GM12878 (cell line): ENCODE measurements at regions not wholly inside any gene's neighbourhood (a gene's known extent, or its start where the extent isn't known, plus 50 kb on each side); places are given as distances from the start of the nearest gene placed in this dataset.

Experiments
- ATAC-seq: fragments of 200-7000 bp; cut with Tn5 transposase; 3 replicates; pipeline ENCODE4 v1.9.1; 2020; ENCODE audit warnings: mild to moderate bottlenecking, moderate library complexity
- BruUV-seq: library from RNA; stranded (reverse); fragments of 400-500 nt; replicated peaks from 2 replicates; lab custom pipeline; 2021; lab: Mats Ljungman, UMichigan
- CTCF ChIA-PET: fragments of 300-600 bp; sonication (Branson Sonifier 250); formaldehyde crosslinking; extraction: SDS; loops from one replicate; lab custom pipeline; 2021; ENCODE audit warnings: inconsistent platforms; lab: Yijun Ruan, JAX
- POLR2A ChIA-PET: fragments of 350-600 bp; formaldehyde crosslinking; extraction: SDS; loops from one replicate; lab custom pipeline; 2021; ENCODE audit warnings: inconsistent platforms; lab: Charles Lee
- RAD21 ChIA-PET: fragments of 300-600 bp; sonication (Branson Sonifier 250); formaldehyde crosslinking; loops from one replicate; lab custom pipeline; 2023; ENCODE audit warnings: antibody characterized with exemption; ENCODE audit not compliant: unreplicated experiment; lab: Charles Lee
- SMC1A ChIA-PET: fragments of 300-600 bp; sonication (Branson Sonifier 250); formaldehyde crosslinking; loops from one replicate; lab custom pipeline; 2023; ENCODE audit not compliant: unreplicated experiment, uncharacterized antibody; lab: Charles Lee
- DNase-seq: peaks from one replicate; pipeline ENCODE4 v3.0.0-alpha.2; 2011; ENCODE audit warnings: low read depth, low spot score
- FAIRE-seq: peaks from 3 replicates; lab custom pipeline; 2011; peaks lifted over from hg19 to GRCh38; lab: Jason Lieb, UNC
- H2AFZ ChIP-seq: 2 replicates; pipeline ENCODE4 v1.6.0; 2011; ENCODE audit warnings: low read depth, low read length, control low read depth; ENCODE audit not compliant: control insufficient read depth
- H3K27ac ChIP-seq: 2 replicates; pipeline ENCODE4 v1.5.1; 2011; ENCODE audit warnings: control low read depth; ENCODE audit not compliant: control insufficient read depth, insufficient read depth
- H3K27me3 ChIP-seq, 2 experiments: replicated peaks in 1 of 2; 2 replicates each; pipeline versions ENCODE4 v1.6.0 to v1.6.1; 2011; ENCODE audit warnings: low read length in 1 of 2; ENCODE audit not compliant: control insufficient read depth in 2 of 2, insufficient read depth in 2 of 2
- H3K36me3 ChIP-seq, 2 experiments: 2 replicates each; pipeline ENCODE4 v1.5.1; 2011; ENCODE audit warnings: low read length in 1 of 2; ENCODE audit not compliant: control insufficient read depth in 2 of 2, insufficient read depth in 2 of 2
- H3K4me1 ChIP-seq: 2 replicates; pipeline ENCODE4 v1.6.1; 2011; ENCODE audit warnings: mild to moderate bottlenecking, low read length, moderate library complexity, mixed read lengths; ENCODE audit not compliant: control insufficient read depth, insufficient read depth
- H3K4me2 ChIP-seq: 2 replicates; pipeline ENCODE4 v1.6.0; 2011; ENCODE audit warnings: control low read depth; ENCODE audit not compliant: control insufficient read depth, insufficient read depth
- H3K4me3 ChIP-seq: fragments of 200-600 bp; sonication (generic); 2 replicates; pipeline ENCODE4 v1.5.1; 2016
- H3K79me2 ChIP-seq: 2 replicates; pipeline ENCODE4 v1.6.0; 2011; ENCODE audit warnings: low read length; ENCODE audit not compliant: control insufficient read depth, insufficient read depth
- H3K9ac ChIP-seq: 2 replicates; pipeline ENCODE4 v1.8.0; 2011; ENCODE audit warnings: low read length, control low read depth, mixed read lengths; ENCODE audit not compliant: control insufficient read depth, insufficient read depth
- H3K9me3 ChIP-seq: replicated peaks from 3 replicates; pipeline ENCODE4 v1.5.1; 2011; ENCODE audit warnings: mild to moderate bottlenecking, low read length; ENCODE audit not compliant: control insufficient read depth, insufficient read depth
- H4K20me1 ChIP-seq: 2 replicates; pipeline ENCODE4 v1.6.0; 2011; ENCODE audit not compliant: control insufficient read depth, insufficient read depth
- BCL3 ChIP-seq: IDR thresholded peaks from 2 replicates; pipeline ENCODE4 v1.6.1; 2011; ENCODE audit warnings: borderline replicate concordance, low read depth, mild to moderate bottlenecking, moderate library complexity, low read length; ENCODE audit not compliant: insufficient read depth, poor library complexity, severe bottlenecking
- BCLAF1 ChIP-seq: fragments of 450-650 bp; IDR thresholded peaks from 2 replicates; pipeline ENCODE4 v1.6.1; 2017; ENCODE audit warnings: antibody characterized with exemption, mild to moderate bottlenecking, moderate library complexity
- EED ChIP-seq: sonication (generic); IDR thresholded peaks from 2 replicates; pipeline ENCODE4 v1.6.1; 2016; ENCODE audit warnings: antibody characterized with exemption, low read depth
- EGR1 ChIP-seq, 2 experiments: IDR thresholded peaks; 1 replicate in 1 of 2; 2 replicates in 1 of 2; pipeline ENCODE4 v1.6.1; 2011 to 2012; ENCODE audit warnings: low read depth in 2 of 2, low read length in 2 of 2, borderline replicate concordance in 1 of 2, mild to moderate bottlenecking in 1 of 2, moderate library complexity in 1 of 2
- EP300 ChIP-seq, 2 experiments: fragments of 150-350 bp in 1 of 2; IDR thresholded peaks; 2 replicates each; pipeline ENCODE4 v1.6.1; 2011 to 2012; ENCODE audit warnings: low read depth in 2 of 2, low read length in 2 of 2, borderline replicate concordance in 1 of 2, improper control_type of control experiment in 1 of 2, inconsistent platforms in 1 of 2; ENCODE audit not compliant: control insufficient read depth in 1 of 2
- HDAC6 ChIP-seq: fragments of 200-600 bp; sonication (generic); IDR thresholded peaks from one replicate; pipeline ENCODE4 v1.8.0; 2017; ENCODE audit warnings: antibody characterized with exemption; ENCODE audit not compliant: unreplicated experiment
- MEF2A ChIP-seq: IDR thresholded peaks from 2 replicates; pipeline ENCODE4 v1.6.1; 2011; ENCODE audit warnings: low read depth, mild to moderate bottlenecking, low read length, moderate library complexity; ENCODE audit not compliant: insufficient read depth
- MTA2 ChIP-seq: fragments of 450-650 bp; IDR thresholded peaks from 2 replicates; pipeline ENCODE4 v1.6.1; 2016; ENCODE audit warnings: low read depth, mild to moderate bottlenecking, moderate library complexity
- NFYB ChIP-seq: IDR thresholded peaks from 2 replicates; pipeline ENCODE4 v1.6.1; 2011; ENCODE audit warnings: low read depth, mild to moderate bottlenecking, low read length, improper control_type of control experiment, moderate library complexity; ENCODE audit not compliant: insufficient read depth
- NR2F1 ChIP-seq: fragments of 450-650 bp; conservative IDR thresholded peaks from 2 replicates; pipeline ENCODE4 v1.6.1; 2017; ENCODE audit warnings: mild to moderate bottlenecking
- RAD51 ChIP-seq: fragments of 450-650 bp; IDR thresholded peaks from 2 replicates; pipeline ENCODE4 v1.6.1; 2016; ENCODE audit warnings: moderate library complexity, mild to moderate bottlenecking, inconsistent platforms
- SIN3A ChIP-seq: IDR thresholded peaks from 2 replicates; pipeline ENCODE4 v1.6.1; 2012; ENCODE audit warnings: low read depth, low read length, improper control_type of control experiment
- STAT3 ChIP-seq: IDR thresholded peaks from 2 replicates; pipeline ENCODE4 v1.6.1; 2011; ENCODE audit warnings: low read depth, low read length, improper control_type of control experiment
- ZBTB4 ChIP-seq: fragments of 450-650 bp; formaldehyde crosslinking; IDR thresholded peaks from 2 replicates; pipeline ENCODE4 v1.4.0; 2022; ENCODE audit warnings: mild to moderate bottlenecking, moderate library complexity
- WGBS: methylation state at CpG from one replicate; pipeline ENCODE4 v1.1.6; 2016; ENCODE audit warnings: low lambda C conversion rate; ENCODE audit not compliant: insufficient replicate concordance, insufficient coverage; ENCODE audit errors: missing lambda C conversion rate; 5-methylcytosine and 5-hydroxymethylcytosine counted together
- in situ Hi-C: fragments of 300-500 bp; cut with MboI; formaldehyde crosslinking; loops from 9 replicates; pipeline ENCODE4 v1.14.3; 2018; ENCODE audit warnings: mixed read lengths
- intact Hi-C: fragments of 100-400 bp; cut with micrococcal nuclease; formaldehyde crosslinking; loops from one replicate; pipeline ENCODE4 v1.14.2; 2022; ENCODE audit not compliant: unreplicated experiment

- Histone ChIP-seq H4K20me1 (no peaks in the 10 kb centered on the region), H3K9ac (no peak overlapping the region), H3K36me3 (no peaks in the 10 kb centered on the region), H3K4me1 (no peaks in the 10 kb centered on the region), H3K27me3 (no peaks in the 10 kb centered on the region), H3K79me2 (no peaks in the 10 kb centered on the region), H3K9me3 (no peaks in the 10 kb centered on the region), H3K4me2 (no peak overlapping the region), H2AFZ (no peak overlapping the region), H3K4me3 (no peak overlapping the region), H3K27ac (no peak overlapping the region)
- ChIA-PET RAD21 (no interaction called here), POLR2A (no interaction called here), CTCF (no interaction called here), SMC1A (interaction anchor here (0.6 kb wide), 1 partner anchor 605 kb away, joined by 3 read pairs; no protein-coding TSS in a partner anchor)
- FAIRE-seq = no peak
- WGBS = 0% methylated on average over 5 of the region's 5 CpGs
- in situ Hi-C loops (no loop called here), intact Hi-C loops (no loop called here)
- no TSS peak for BruUV-seq
- ATAC-seq = no peak
- no peak for DNase-seq
- no peak for TF ChIP-seq EGR1 (IDR thresholded peaks at IDR 0.05; ENCODE audit: borderline replicate concordance in 1 of 2, low read depth in 2 of 2, low read length in 2 of 2)
- no peak for TF ChIP-seq BCLAF1
- TF ChIP-seq BCL3 = no peak
- no peak for TF ChIP-seq ZBTB4 (CRISPR knock-in tag)
- TF ChIP-seq NFYB = no peak
- no peak for TF ChIP-seq RAD51
- no peak for TF ChIP-seq MTA2
- TF ChIP-seq EP300 (IDR thresholded peaks at IDR 0.05; ENCODE audit: borderline replicate concordance in 1 of 2, control insufficient read depth in 1 of 2, low read depth in 2 of 2, low read length in 2 of 2) = no peak
- no peak for TF ChIP-seq NR2F1
- TF ChIP-seq SIN3A = no peak
- no peak for TF ChIP-seq EED
- no peak for TF ChIP-seq STAT3
- TF ChIP-seq MEF2A = no peak
- TF ChIP-seq HDAC6 = no peak
Measured at GRCh38 chr9:108196332-108197007, 659.3 kb downstream of the ACTL7B start.
